HUES48 (cell line): ENCODE measurements at regions not wholly inside any gene's neighbourhood (a gene's known extent, or its start where the extent isn't known, plus 50 kb on each side); places are given as distances from the start of the nearest gene placed in this dataset.

Source experiments
- H3K27ac ChIP-seq: one replicate; pipeline ENCODE4 v1.7.0; 2013; ENCODE audit warnings: low read depth, low read length, inconsistent platforms
- H3K27me3 ChIP-seq: 2 replicates; pipeline ENCODE4 v1.6.1; 2013; ENCODE audit warnings: mild to moderate bottlenecking, low read length; ENCODE audit not compliant: control insufficient read depth, insufficient read depth
- H3K36me3 ChIP-seq: 2 replicates; pipeline ENCODE4 v1.6.1; 2013; ENCODE audit warnings: low read length; ENCODE audit not compliant: control insufficient read depth, insufficient read depth
- H3K4me1 ChIP-seq: 2 replicates; pipeline ENCODE4 v1.6.1; 2013; ENCODE audit warnings: mild to moderate bottlenecking, low read length; ENCODE audit not compliant: control insufficient read depth, insufficient read depth
- H3K4me3 ChIP-seq: 2 replicates; pipeline ENCODE4 v1.5.1; 2013; ENCODE audit warnings: mild to moderate bottlenecking, low read depth, low read length
- H3K9ac ChIP-seq: 2 replicates; pipeline ENCODE4 v1.6.1; 2013; ENCODE audit warnings: mild to moderate bottlenecking, low read depth, low read length, moderate library complexity
- H3K9me3 ChIP-seq: 2 replicates; pipeline ENCODE4 v1.6.1; 2013; ENCODE audit warnings: low read length; ENCODE audit not compliant: control insufficient read depth, insufficient read depth

GRCh38 chr18:40956213-40956612, 998.8 kb upstream of the PIK3C3 start:
- Histone ChIP-seq H3K27me3 (no peaks in the 10 kb centered on the region), H3K9ac (no peak overlapping the region), H3K4me1 (peaks cover 3% of the 10 kb centered on the region; the same call in 1 of the 2 replicates), H3K4me3 (no peak overlapping the region), H3K9me3 (0 out of 2 replicates have a peak, but pooled peaks cover 10% of the 10 kb centered on the region), H3K36me3 (no peaks in the 10 kb centered on the region), H3K27ac (no peak overlapping the region)

GRCh38 chr18:40955351-40955750, 999.7 kb upstream of the PIK3C3 start:
- Histone ChIP-seq H3K4me3 (no peak overlapping the region), H3K27me3 (no peaks in the 10 kb centered on the region), H3K9ac (no peak overlapping the region), H3K4me1 (peaks cover 6% of the 10 kb centered on the region; the same call in 1 of the 2 replicates), H3K36me3 (no peaks in the 10 kb centered on the region), H3K27ac (no peak overlapping the region), H3K9me3 (0 out of 2 replicates have a peak, but pooled peaks cover 10% of the 10 kb centered on the region)

GRCh38 chr18:40949114-40949950, 1005.7 kb upstream of the PIK3C3 start:
- H3K4me1 ChIP-seq = peaks cover 6% of the 10 kb centered on the region; the same call in 1 of the 2 replicates
- H3K4me3 ChIP-seq = no peak overlapping the region
- H3K27me3 ChIP-seq = no peaks in the 10 kb centered on the region
- 0 out of 2 replicates have a peak, but pooled peaks cover 10% of the 10 kb centered on the region for H3K9me3 ChIP-seq
- H3K27ac ChIP-seq = no peak overlapping the region
- H3K36me3 ChIP-seq = no peaks in the 10 kb centered on the region
- H3K9ac ChIP-seq = no peak overlapping the region

GRCh38 chr18:40944576-40944975, 1010.5 kb upstream of the PIK3C3 start:
- no peak overlapping the region for H3K27ac ChIP-seq
- H3K4me1 ChIP-seq = no peaks in the 10 kb centered on the region
- H3K27me3 ChIP-seq = no peaks in the 10 kb centered on the region
- H3K9ac ChIP-seq = no peak overlapping the region
- no peaks in the 10 kb centered on the region for H3K9me3 ChIP-seq
- H3K36me3 ChIP-seq = no peaks in the 10 kb centered on the region
- H3K4me3 ChIP-seq = no peak overlapping the region

GRCh38 chr18:40939656-40940515, 1015.1 kb upstream of the PIK3C3 start:
- Histone ChIP-seq H3K27me3 (no peaks in the 10 kb centered on the region), H3K27ac (no peak overlapping the region), H3K36me3 (no peaks in the 10 kb centered on the region), H3K9ac (no peak overlapping the region), H3K9me3 (no peaks in the 10 kb centered on the region), H3K4me1 (no peaks in the 10 kb centered on the region), H3K4me3 (no peak overlapping the region)

- H3K4me3 ChIP-seq = no peak overlapping the region
- H3K27me3 ChIP-seq = no peaks in the 10 kb centered on the region
- H3K9ac ChIP-seq = no peak overlapping the region
- no peak overlapping the region for H3K27ac ChIP-seq
- H3K4me1 ChIP-seq = no peaks in the 10 kb centered on the region
- H3K36me3 ChIP-seq = no peaks in the 10 kb centered on the region
- H3K9me3 ChIP-seq = no peaks in the 10 kb centered on the region
Measured at GRCh38 chr18:40938615-40939014, 1016.4 kb upstream of the PIK3C3 start.

- H3K4me3 ChIP-seq = no peak overlapping the region
- H3K9me3 ChIP-seq = no peaks in the 10 kb centered on the region
- no peaks in the 10 kb centered on the region for H3K36me3 ChIP-seq
Measured at GRCh38 chr18:40937386-40937785, 1017.6 kb upstream of the PIK3C3 start.

GRCh38 chr18:40935423-40935822, 1019.6 kb upstream of the PIK3C3 start:
- no peaks in the 10 kb centered on the region for H3K27me3 ChIP-seq
- no peaks in the 10 kb centered on the region for H3K4me1 ChIP-seq

More at GRCh38 chr18:40937386-40937785, 1017.6 kb upstream of the PIK3C3 start:
- no peak overlapping the region for H3K27ac ChIP-seq
- no peak overlapping the region for H3K9ac ChIP-seq
- no peaks in the 10 kb centered on the region for H3K27me3 ChIP-seq
- H3K4me1 ChIP-seq = no peaks in the 10 kb centered on the region

GRCh38 chr18:40932862-40933261, 1022.2 kb upstream of the PIK3C3 start:
- Histone ChIP-seq H3K36me3 (no peaks in the 10 kb centered on the region), H3K4me3 (no peak overlapping the region), H3K27ac (no peak overlapping the region), H3K9ac (no peak overlapping the region), H3K27me3 (no peaks in the 10 kb centered on the region), H3K9me3 (no peaks in the 10 kb centered on the region), H3K4me1 (no peaks in the 10 kb centered on the region)

More at GRCh38 chr18:40935423-40935822, 1019.6 kb upstream of the PIK3C3 start:
- Histone ChIP-seq H3K36me3 (no peaks in the 10 kb centered on the region), H3K4me3 (no peak overlapping the region), H3K9me3 (no peaks in the 10 kb centered on the region), H3K27ac (no peak overlapping the region), H3K9ac (no peak overlapping the region)

GRCh38 chr18:40930211-40930882, 1024.7 kb upstream of the PIK3C3 start:
- H3K9ac ChIP-seq = no peak overlapping the region
- no peaks in the 10 kb centered on the region for H3K36me3 ChIP-seq
- H3K4me3 ChIP-seq = no peak overlapping the region
- no peak overlapping the region for H3K27ac ChIP-seq
- no peaks in the 10 kb centered on the region for H3K27me3 ChIP-seq
- no peaks in the 10 kb centered on the region for H3K4me1 ChIP-seq
- H3K9me3 ChIP-seq = no peaks in the 10 kb centered on the region
